ENCODE measurements at regions not wholly inside any gene's neighbourhood (a gene's known extent, or its start where the extent isn't known, plus 50 kb on each side); places are given as distances from the start of the nearest gene placed in this dataset.

- Histone ChIP-seq H3K4me2 (ENCODE audit: insufficient read depth, low read length, poor library complexity, severe bottlenecking) (no peak overlapping the region), H2AK5ac (ENCODE audit: low read depth, low read length) (no peak overlapping the region), H3K4ac (ENCODE audit: low read length) (no peak overlapping the region), H3K14ac (ENCODE audit: low read length) (no peak overlapping the region), H3K79me1 (ENCODE audit: low read depth, low read length) (no peaks in the 10 kb centered on the region), H3K4me3 (ENCODE audit: low read length in 2 of 2) (no peak overlapping the region), H4K91ac (ENCODE audit: low read depth, low read length, poor library complexity) (no peak overlapping the region), H2BK12ac (ENCODE audit: low read length) (no peak overlapping the region), H3K23ac (ENCODE audit: low read depth, low read length, poor library complexity) (no peak overlapping the region), H3K9ac (ENCODE audit: low read depth, low read length, poor library complexity) (no peak overlapping the region), H3K27ac (replicated peaks; ENCODE audit: low read length) (no peak overlapping the region), H2BK120ac (ENCODE audit: low read depth, low read length) (no peak overlapping the region), H3K36me3 (replicated peaks in 1 of 2; ENCODE audit: control insufficient read depth in 2 of 2, insufficient read depth in 2 of 2, low read length in 2 of 2) (no peaks in the 10 kb centered on the region), H3K18ac (ENCODE audit: low read length) (no peak overlapping the region), H3K9me3 (replicated peaks in 1 of 2; ENCODE audit: control insufficient read depth in 2 of 2, insufficient read depth in 1 of 2, low read depth in 1 of 2, low read length in 2 of 2) (no peaks in the 10 kb centered on the region), H2AFZ (ENCODE audit: low read length) (no peak overlapping the region), H3K27me3 (ENCODE audit: control insufficient read depth in 3 of 3, insufficient read depth in 3 of 3, low read depth in 1 of 3, low read length in 3 of 3) (no peaks in the 10 kb centered on the region), H2BK15ac (ENCODE audit: low read length) (no peak overlapping the region), H4K8ac (ENCODE audit: low read depth, low read length) (no peak overlapping the region), H3K4me1 (ENCODE audit: control insufficient read depth in 2 of 2, insufficient read depth in 1 of 2, low read depth in 1 of 2, low read length in 2 of 2) (no peaks in the 10 kb centered on the region), H2BK5ac (ENCODE audit: low read length) (no peak overlapping the region)
- no CpG with 5 or more reads among the region's 7 CpGs for WGBS, 2 donors (ENCODE audit: extremely low coverage in 2 of 2, insufficient read length in 2 of 2, insufficient replicate concordance in 1 of 2)
- DNase-seq (ENCODE audit: low spot score): no peak
These were observed 73.3 kb upstream of the HHIP start for GRCh38 chr4:144572660-144573059.

- Histone ChIP-seq H3K9ac (ENCODE audit: low read depth, low read length, poor library complexity) (no peak overlapping the region), H2AK5ac (ENCODE audit: low read depth, low read length) (no peak overlapping the region), H3K4me1 (ENCODE audit: control insufficient read depth in 2 of 2, insufficient read depth in 1 of 2, low read depth in 1 of 2, low read length in 2 of 2) (no peaks in the 10 kb centered on the region), H2BK5ac (ENCODE audit: low read length) (no peak overlapping the region), H3K23ac (ENCODE audit: low read depth, low read length, poor library complexity) (no peak overlapping the region), H2BK12ac (ENCODE audit: low read length) (no peak overlapping the region), H3K4me2 (ENCODE audit: insufficient read depth, low read length, poor library complexity, severe bottlenecking) (no peak overlapping the region), H3K79me1 (ENCODE audit: low read depth, low read length) (no peaks in the 10 kb centered on the region), H3K4me3 (ENCODE audit: low read length in 2 of 2) (no peak overlapping the region), H2AFZ (ENCODE audit: low read length) (peak overlapping the region; percentile 65), H4K91ac (ENCODE audit: low read depth, low read length, poor library complexity) (no peak overlapping the region), H3K27ac (replicated peaks; ENCODE audit: low read length) (no peak overlapping the region), H3K27me3 (ENCODE audit: control insufficient read depth in 3 of 3, insufficient read depth in 3 of 3, low read depth in 1 of 3, low read length in 3 of 3) (no peaks in the 10 kb centered on the region), H3K18ac (ENCODE audit: low read length) (no peak overlapping the region), H3K14ac (ENCODE audit: low read length) (no peak overlapping the region), H3K36me3 (replicated peaks in 1 of 2; ENCODE audit: control insufficient read depth in 2 of 2, insufficient read depth in 2 of 2, low read length in 2 of 2) (no peaks in the 10 kb centered on the region), H2BK120ac (ENCODE audit: low read depth, low read length) (no peak overlapping the region), H4K8ac (ENCODE audit: low read depth, low read length) (no peak overlapping the region), H3K9me3 (replicated peaks in 1 of 2; ENCODE audit: control insufficient read depth in 2 of 2, insufficient read depth in 1 of 2, low read depth in 1 of 2, low read length in 2 of 2) (no peaks in the 10 kb centered on the region), H3K4ac (ENCODE audit: low read length) (no peak overlapping the region), H2BK15ac (ENCODE audit: low read length) (no peak overlapping the region)
- no CpG with 5 or more reads among the region's 1 CpG for WGBS, 2 donors (ENCODE audit: extremely low coverage in 2 of 2, insufficient read length in 2 of 2, insufficient replicate concordance in 1 of 2)
- no peak for DNase-seq (ENCODE audit: low spot score)
These were observed 72.0 kb upstream of the HHIP start for GRCh38 chr4:144574000-144574399.

- Histone ChIP-seq H2BK5ac (ENCODE audit: low read length) (no peak overlapping the region), H3K9me3 (replicated peaks in 1 of 2; ENCODE audit: control insufficient read depth in 2 of 2, insufficient read depth in 1 of 2, low read depth in 1 of 2, low read length in 2 of 2) (no peaks in the 10 kb centered on the region), H4K8ac (ENCODE audit: low read depth, low read length) (no peak overlapping the region), H3K4me3 (ENCODE audit: low read length in 2 of 2) (no peak overlapping the region), H3K14ac (ENCODE audit: low read length) (no peak overlapping the region), H3K4ac (ENCODE audit: low read length) (no peak overlapping the region), H3K4me1 (ENCODE audit: control insufficient read depth in 2 of 2, insufficient read depth in 1 of 2, low read depth in 1 of 2, low read length in 2 of 2) (no peaks in the 10 kb centered on the region), H3K27ac (replicated peaks; ENCODE audit: low read length) (no peak overlapping the region), H3K36me3 (replicated peaks in 1 of 2; ENCODE audit: control insufficient read depth in 2 of 2, insufficient read depth in 2 of 2, low read length in 2 of 2) (no peaks in the 10 kb centered on the region), H2BK12ac (ENCODE audit: low read length) (no peak overlapping the region), H3K18ac (ENCODE audit: low read length) (no peak overlapping the region), H3K27me3 (ENCODE audit: control insufficient read depth in 3 of 3, insufficient read depth in 3 of 3, low read depth in 1 of 3, low read length in 3 of 3) (no peaks in the 10 kb centered on the region), H3K79me1 (ENCODE audit: low read depth, low read length) (no peaks in the 10 kb centered on the region), H4K91ac (ENCODE audit: low read depth, low read length, poor library complexity) (no peak overlapping the region), H3K9ac (ENCODE audit: low read depth, low read length, poor library complexity) (no peak overlapping the region), H2AK5ac (ENCODE audit: low read depth, low read length) (no peak overlapping the region), H2BK15ac (ENCODE audit: low read length) (no peak overlapping the region), H3K23ac (ENCODE audit: low read depth, low read length, poor library complexity) (no peak overlapping the region), H2BK120ac (ENCODE audit: low read depth, low read length) (no peak overlapping the region), H2AFZ (ENCODE audit: low read length) (no peak overlapping the region), H3K4me2 (ENCODE audit: insufficient read depth, low read length, poor library complexity, severe bottlenecking) (no peak overlapping the region)
- no peak for DNase-seq (ENCODE audit: low spot score)
- WGBS, 2 donors (ENCODE audit: extremely low coverage in 2 of 2, insufficient read length in 2 of 2, insufficient replicate concordance in 1 of 2): no CpG with 5 or more reads among the region's 3 CpGs
These were observed 71.4 kb upstream of the HHIP start for GRCh38 chr4:144574509-144574908.

GRCh38 chr4:144575181-144575580 is 70.8 kb upstream of the HHIP start:
- H2BK5ac ChIP-seq (ENCODE audit: low read length): no peak overlapping the region
- no peak overlapping the region for H2BK12ac ChIP-seq (ENCODE audit: low read length)
- H3K4ac ChIP-seq (ENCODE audit: low read length): no peak overlapping the region
- no peak overlapping the region for H2AFZ ChIP-seq (ENCODE audit: low read length)
- no peak overlapping the region for H3K4me2 ChIP-seq (ENCODE audit: insufficient read depth, low read length, poor library complexity, severe bottlenecking)
- H3K27ac ChIP-seq (replicated peaks; ENCODE audit: low read length): no peak overlapping the region
- H3K79me1 ChIP-seq (ENCODE audit: low read depth, low read length): no peaks in the 10 kb centered on the region
- no peak overlapping the region for H4K91ac ChIP-seq (ENCODE audit: low read depth, low read length, poor library complexity)
- H3K23ac ChIP-seq (ENCODE audit: low read depth, low read length, poor library complexity): no peak overlapping the region
- H2BK120ac ChIP-seq (ENCODE audit: low read depth, low read length): no peak overlapping the region
- no peaks in the 10 kb centered on the region for H3K27me3 ChIP-seq (ENCODE audit: control insufficient read depth in 3 of 3, insufficient read depth in 3 of 3, low read depth in 1 of 3, low read length in 3 of 3)
- H3K9me3 ChIP-seq (replicated peaks in 1 of 2; ENCODE audit: control insufficient read depth in 2 of 2, insufficient read depth in 1 of 2, low read depth in 1 of 2, low read length in 2 of 2): no peaks in the 10 kb centered on the region
- no peak overlapping the region for H3K9ac ChIP-seq (ENCODE audit: low read depth, low read length, poor library complexity)
- no peak overlapping the region for H2AK5ac ChIP-seq (ENCODE audit: low read depth, low read length)
- H3K18ac ChIP-seq (ENCODE audit: low read length): no peak overlapping the region
- no CpG with 5 or more reads among the region's 2 CpGs for WGBS, 2 donors (ENCODE audit: extremely low coverage in 2 of 2, insufficient read length in 2 of 2, insufficient replicate concordance in 1 of 2)
- no peaks in the 10 kb centered on the region for H3K4me1 ChIP-seq (ENCODE audit: control insufficient read depth in 2 of 2, insufficient read depth in 1 of 2, low read depth in 1 of 2, low read length in 2 of 2)
- no peak overlapping the region for H4K8ac ChIP-seq (ENCODE audit: low read depth, low read length)
- no peak for DNase-seq (ENCODE audit: low spot score)
- no peaks in the 10 kb centered on the region for H3K36me3 ChIP-seq (replicated peaks in 1 of 2; ENCODE audit: control insufficient read depth in 2 of 2, insufficient read depth in 2 of 2, low read length in 2 of 2)
- no peak overlapping the region for H3K14ac ChIP-seq (ENCODE audit: low read length)
- no peak overlapping the region for H3K4me3 ChIP-seq (ENCODE audit: low read length in 2 of 2)
- H2BK15ac ChIP-seq (ENCODE audit: low read length): no peak overlapping the region
